GM18870 (cell line): ENCODE measurements at regions not wholly inside any gene's neighbourhood (a gene's known extent, or its start where the extent isn't known, plus 50 kb on each side); places are given as distances from the start of the nearest gene placed in this dataset.

Source experiments
- ATAC-seq: cut with Tn5 transposase; IDR thresholded peaks from one replicate; pipeline ENCODE4 v1.9.1; 2021; ENCODE audit warnings: moderate library complexity; ENCODE audit not compliant: unreplicated experiment

- no peak for ATAC-seq
These were observed 135.5 kb upstream of the TNFAIP3 start for GRCh38 chr6:137731600-137731959.

GRCh38 chr6:137731960-137732616 lies 135.0 kb upstream of the TNFAIP3 start:
- ATAC-seq = no peak

- no peak for ATAC-seq
These were observed 133.7 kb upstream of the TNFAIP3 start for GRCh38 chr6:137733372-137733771.

DNA sequence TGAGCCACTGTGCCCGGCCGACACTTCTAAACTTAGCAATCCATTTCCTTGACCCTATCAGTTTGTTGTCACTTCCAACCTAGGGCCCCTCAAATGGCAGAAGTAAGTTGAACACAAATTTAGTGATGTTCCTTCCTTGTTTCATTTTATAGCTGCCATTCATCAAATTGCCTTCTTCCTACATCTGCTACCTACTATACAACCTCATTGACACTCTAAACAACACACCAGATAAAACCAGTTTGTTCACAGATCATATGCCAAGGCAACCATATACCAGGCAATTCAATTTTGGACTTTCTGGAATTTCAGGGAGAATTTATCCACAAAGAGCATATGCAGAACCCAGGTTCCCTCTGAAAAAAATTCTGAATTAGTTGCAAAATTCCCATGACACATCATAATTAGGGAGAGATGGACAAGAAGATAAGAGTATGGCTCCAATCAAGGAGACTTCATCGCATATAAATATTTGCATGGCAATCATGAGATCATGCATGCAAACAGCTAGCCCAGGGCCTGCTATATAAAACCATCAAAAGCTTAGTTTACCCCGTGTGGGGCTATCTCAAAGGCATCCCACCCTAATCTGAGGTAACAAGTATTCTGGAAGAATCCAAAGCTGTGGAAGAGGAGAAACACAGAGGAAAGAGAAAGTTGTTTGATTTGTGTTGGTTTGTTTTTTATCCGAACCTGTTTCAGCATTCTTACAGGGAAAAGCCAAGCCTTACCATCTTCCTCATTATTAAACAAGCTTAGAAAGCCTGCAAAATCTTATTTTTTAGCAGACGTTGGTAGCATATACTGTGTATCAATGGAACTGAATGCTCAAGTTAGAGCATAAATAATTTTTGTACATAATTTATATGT lies 132.8 kb upstream of the TNFAIP3 start:
- no peak for ATAC-seq

- no peak for ATAC-seq
These were observed 132.2 kb upstream of the TNFAIP3 start for GRCh38 chr6:137734875-137735182.

DNA sequence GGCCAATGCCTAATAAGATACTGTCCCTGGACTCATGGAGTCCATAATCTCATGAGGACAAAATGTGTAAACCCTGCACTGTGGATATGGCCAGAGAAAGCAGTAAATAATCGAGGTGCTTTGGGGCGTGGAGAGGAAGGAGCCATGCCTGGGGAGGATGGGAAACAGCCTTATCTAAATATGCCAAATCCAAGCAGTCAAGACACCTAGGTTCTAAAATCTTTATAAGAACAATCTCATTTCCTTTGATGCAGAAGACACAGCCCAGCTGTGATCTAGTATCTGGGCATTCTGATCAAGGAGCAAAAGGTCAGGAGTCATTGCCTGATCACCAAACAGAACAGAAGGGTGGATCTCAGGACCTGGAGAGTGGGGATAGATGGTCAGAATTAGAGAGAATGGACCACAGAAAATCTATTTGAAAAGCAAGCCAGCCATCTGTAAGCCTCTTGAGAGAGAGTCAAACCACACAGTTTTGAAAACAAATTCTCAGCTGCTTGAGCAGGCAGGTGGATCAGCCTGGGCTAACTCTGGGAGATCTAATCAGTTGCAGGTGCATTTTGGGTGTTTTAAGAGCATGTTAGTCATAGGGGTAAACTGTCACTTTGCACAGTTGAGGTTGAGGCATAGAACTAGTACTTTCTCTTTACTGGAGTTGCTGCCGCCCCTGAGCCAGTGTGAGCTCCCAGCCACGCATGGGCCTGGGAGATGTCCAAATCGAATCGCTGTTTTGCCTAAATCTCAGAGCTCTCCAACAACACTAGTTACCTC lies 130.8 kb upstream of the TNFAIP3 start:
- peak; percentile 75 for ATAC-seq

DNA sequence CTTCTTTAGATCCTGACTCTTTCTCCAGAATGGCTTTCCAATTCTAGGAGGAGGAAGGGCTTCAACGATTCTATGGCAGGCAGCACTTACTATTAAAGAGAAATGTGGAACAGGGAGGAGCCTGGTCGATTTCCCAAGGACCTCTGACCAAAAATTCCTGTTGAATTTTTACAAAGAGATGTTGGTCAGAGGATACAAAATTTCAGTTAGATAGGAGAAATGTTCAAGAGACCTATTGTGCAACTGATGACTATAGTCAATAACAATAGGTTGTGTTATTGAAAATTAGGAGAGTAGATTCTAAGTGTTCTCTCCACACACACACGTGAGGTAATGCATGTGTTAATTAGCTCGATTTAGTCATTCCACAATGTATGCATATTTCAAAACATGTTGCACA lies 130.1 kb upstream of the TNFAIP3 start:
- no peak for ATAC-seq

GRCh38 chr6:137737836-137738596 lies 129.0 kb upstream of the TNFAIP3 start:
- no peak for ATAC-seq

DNA sequence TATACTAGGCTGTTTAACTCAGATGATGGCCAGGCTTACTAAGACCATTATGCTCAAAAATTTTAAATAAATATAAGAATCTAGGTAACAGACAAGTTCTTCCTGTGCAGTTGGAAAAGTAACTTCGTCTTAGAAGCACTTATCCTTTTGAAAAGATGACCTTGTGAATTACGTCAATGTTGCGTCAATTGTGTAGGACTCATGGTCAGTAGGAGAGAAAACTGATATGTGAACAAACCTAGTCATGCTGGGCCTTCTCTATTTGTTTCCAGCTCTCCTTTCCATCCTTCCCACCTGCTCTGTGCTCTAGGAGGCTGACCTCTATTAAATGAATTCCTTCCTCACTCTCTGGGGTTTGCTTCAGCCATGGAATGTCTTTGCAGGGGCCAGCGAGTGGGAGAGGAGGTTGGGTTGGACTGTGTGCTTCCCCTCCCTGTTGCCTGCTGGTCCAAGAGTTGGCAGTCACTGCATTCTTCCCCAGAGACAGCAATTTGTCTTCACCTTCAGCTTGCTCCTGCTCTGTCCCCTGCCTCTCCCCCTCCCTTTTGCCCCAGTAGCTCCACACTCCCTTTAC lies 128.0 kb upstream of the TNFAIP3 start:
- ATAC-seq = no peak

DNA sequence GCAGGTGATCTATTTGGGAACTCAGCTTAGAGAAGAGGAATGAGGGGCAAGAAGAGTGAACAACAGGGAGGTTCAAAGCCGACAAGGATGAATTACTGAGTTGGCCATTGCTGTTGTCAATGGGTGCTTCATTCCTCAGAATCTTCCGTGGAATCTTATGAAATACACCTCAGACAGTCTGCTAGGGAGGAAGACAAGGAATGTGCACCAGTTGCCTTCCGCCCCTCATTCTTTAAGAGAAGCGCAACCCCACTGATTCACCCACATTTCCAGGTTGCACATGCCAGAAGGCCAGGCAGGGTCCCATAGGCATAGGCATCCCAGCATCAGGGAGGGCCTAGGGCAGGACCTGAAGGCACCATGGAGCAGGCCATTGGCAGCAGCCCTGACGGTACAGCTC lies 127.5 kb upstream of the TNFAIP3 start:
- no peak for ATAC-seq

GRCh38 chr6:137740091-137740755 lies 126.8 kb upstream of the TNFAIP3 start:
- ATAC-seq = no peak

GRCh38 chr6:137740967-137741761 lies 125.9 kb upstream of the TNFAIP3 start:
- ATAC-seq = no peak

GRCh38 chr6:137743493-137743892 lies 123.6 kb upstream of the TNFAIP3 start:
- ATAC-seq = no peak

DNA sequence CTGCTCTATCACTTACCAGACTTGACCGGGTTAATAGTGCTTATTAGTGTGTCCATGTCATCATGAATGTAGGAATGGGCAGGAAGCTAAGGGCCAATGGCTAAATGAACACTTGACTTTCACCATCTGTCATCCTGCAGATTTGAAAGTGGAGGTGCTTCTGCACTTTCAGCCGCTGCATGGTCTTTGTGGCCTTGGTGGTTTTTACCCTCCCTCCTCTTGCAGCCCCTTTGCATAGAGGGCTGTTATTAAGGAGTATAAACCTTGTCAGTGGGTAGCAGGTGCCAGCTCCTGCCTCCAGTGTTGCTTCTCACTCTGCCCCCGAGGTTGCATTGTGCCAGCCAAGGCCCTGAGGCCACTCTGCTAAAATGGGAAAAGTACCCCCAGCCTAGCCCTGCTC lies 122.2 kb upstream of the TNFAIP3 start:
- peak; percentile 67 for ATAC-seq

GRCh38 chr6:137745321-137745720 lies 121.7 kb upstream of the TNFAIP3 start:
- ATAC-seq = no peak

GRCh38 chr6:137746264-137746663 lies 120.8 kb upstream of the TNFAIP3 start:
- ATAC-seq = no peak

DNA sequence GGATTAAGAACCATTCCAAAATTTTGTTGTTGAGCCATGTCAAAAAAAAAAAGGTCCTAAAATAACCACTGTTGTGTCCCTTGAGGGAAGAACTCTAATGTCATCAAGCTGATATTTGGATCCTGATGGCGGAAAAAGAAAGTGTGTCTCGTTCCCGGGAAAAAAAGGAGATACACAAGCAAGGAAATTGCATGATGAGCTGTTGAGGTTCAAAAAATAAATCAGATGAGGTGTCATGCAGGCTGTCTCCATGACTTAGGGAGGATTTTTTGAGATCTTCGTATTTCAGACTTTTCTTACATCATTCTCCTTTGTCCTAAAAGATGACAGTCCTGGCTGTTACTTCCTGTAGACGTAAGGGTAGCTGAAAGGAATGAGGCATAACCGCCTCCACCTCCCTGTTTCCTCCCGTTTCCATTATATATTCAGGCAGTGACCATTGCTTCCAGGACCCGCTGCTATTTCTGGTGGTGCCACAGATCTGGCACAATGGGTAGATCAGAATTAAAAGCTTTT lies 117.3 kb upstream of the TNFAIP3 start:
- ATAC-seq = no peak

DNA sequence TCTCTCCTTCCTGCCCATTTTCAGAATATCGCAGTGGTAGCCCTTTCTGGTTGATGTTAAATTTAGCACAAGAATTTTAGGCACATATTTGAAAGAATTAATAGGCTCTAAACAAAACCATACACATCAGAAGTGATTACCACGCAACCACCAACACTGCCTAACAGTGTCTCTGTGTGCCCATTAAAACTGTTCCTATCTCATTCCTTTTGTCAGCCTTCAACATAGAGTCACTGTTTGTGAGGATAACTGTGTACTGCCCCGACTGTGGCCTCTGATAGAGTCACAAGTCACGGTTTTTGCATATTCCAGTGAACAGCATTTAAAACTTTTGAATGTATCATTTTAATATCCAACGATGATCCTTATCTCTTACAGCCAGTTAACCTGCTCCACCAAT lies 116.8 kb upstream of the TNFAIP3 start:
- no peak for ATAC-seq
